HG03457 (cell line): ENCODE measurements at regions not wholly inside any gene's neighbourhood (a gene's known extent, or its start where the extent isn't known, plus 50 kb on each side); places are given as distances from the start of the nearest gene placed in this dataset.

Source experiments
- ATAC-seq: cut with Tn5 transposase; IDR thresholded peaks from one replicate; pipeline ENCODE4 v1.9.1; 2021; ENCODE audit warnings: moderate number of reproducible peaks; ENCODE audit not compliant: unreplicated experiment

GRCh38 chr3:150040097-150040496, 69.4 kb upstream of the PFN2 start:
- no peak for ATAC-seq

GRCh38 chr3:150038830-150039229, 68.1 kb upstream of the PFN2 start:
- no peak for ATAC-seq

GRCh38 chr3:150036780-150037179, 66.1 kb upstream of the PFN2 start:
- ATAC-seq, result no peak

DNA sequence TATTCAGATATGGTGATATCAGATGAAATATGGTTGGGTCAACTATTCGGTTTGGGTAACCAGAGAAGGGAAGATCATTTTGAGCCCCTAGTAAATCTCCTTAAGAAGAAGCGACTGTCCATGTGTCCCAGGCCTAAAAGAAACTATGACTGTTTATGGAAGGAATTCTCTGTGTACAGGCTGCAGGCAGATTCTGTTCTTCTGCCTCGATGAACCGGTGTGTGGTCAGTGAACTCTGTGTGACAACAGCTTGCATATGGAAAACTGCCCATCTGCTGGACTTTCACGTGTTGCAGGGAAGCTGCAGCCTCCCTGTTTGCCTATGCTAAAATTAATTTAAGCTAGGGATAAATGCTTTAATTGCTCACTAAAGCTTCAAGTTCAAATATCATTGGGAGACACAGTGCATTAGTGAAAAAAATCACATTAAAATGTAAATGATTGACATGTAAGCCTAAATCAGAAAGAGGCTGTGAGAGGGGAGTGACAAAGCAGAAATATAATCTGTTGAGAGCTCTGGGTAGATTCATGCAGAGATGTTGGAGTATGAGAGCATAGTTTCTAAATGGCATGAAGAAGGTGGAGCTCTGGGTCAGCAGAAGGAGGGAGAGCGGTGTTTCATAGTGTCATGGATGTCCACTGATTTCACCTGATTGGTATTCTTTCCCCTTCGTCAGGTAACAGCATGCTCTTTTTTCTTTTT, 65.4 kb upstream of the PFN2 start:
- no peak for ATAC-seq

DNA sequence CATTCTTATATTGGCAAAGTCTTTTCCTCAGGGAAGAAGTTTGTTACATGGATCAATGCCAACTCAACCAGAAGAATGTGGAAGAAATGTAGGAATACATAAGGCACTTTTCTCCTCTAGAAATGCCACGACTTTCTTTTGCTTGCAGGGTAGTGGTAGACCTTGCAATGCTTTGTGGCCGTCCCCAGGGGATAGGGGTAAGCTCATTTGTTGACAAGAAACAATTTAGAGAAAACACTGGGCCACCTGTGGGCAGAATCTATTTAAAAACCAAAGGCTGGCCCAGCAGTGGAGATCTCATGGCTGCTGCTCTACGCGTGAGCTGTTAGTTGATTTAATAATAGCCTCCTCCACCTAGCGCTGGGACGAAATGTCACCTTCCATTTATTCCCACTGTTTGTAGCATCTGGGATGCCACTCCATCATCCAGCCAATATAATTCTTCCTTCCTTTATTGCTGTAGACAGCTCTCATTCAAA, 64.6 kb upstream of the PFN2 start:
- no peak for ATAC-seq

DNA sequence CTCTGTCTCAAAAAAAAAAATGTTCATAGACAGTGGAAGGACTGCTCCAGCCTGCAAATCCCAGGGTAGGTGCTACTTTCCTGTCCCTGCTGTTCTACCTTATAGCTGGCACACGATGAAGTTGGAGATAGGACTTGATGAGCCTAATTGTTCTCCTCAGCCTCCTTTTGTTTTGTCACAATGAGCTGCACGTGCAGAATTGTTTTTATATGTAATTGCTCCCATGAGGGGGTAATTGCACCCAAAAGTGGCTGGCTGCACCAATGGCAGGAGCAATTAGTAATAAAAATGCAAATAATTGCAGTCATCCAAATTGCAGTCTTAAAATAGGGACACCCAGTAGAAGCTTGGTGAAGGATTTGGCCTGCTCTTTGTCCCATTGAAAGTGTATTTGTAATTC, 63.0 kb upstream of the PFN2 start:
- ATAC-seq, result no peak

- ATAC-seq, result no peak
These were observed 60.1 kb upstream of the PFN2 start for GRCh38 chr3:150030841-150031240.

- no peak for ATAC-seq
These were observed 52.5 kb upstream of the PFN2 start for GRCh38 chr3:150023239-150023636.

DNA sequence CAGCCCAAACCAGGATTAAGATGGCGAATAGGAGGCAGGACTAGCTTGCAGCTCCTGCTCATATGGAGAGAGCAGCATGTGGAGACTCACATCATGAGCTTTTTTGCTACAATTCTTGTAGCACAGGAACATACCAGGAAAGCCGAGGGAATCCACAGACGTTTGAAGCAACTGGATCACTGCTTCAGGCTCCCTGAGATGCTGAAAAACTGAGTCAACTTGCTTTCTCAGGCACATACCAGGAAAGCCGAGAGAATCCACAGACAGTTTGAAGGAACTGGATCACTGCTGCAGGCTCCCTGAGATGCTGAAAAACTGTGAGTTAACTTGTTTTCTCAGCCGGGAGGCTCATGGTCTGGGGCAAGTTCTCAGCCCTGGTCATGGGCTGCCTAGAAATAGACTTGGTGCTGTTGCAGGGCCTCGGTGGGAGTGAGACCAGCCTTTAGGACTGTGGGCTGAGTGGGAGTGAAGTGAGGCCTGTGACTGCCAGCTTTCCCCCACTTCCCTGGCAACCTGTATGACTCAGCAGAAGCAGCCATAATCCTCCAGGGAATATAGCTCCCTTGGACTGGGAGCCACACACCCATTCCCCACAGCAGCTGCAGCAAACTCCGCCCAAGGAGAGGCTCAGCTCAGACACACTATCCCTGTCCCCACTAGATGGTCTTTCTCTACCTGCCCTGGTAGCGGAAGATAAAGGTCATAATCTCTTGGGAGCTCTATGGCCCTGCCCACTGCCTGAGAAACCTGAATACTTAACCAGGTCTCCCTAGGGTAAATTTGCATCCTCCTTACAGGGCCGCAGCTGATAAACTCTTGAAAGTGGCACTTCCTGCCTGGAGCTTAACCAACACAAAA, 51.9 kb upstream of the PFN2 start:
- peak; percentile 71 for ATAC-seq

- no peak for ATAC-seq
These were observed 49.8 kb upstream of the PFN2 start for GRCh38 chr3:150020527-150020926.
